ENCODE measurements at regions not wholly inside any gene's neighbourhood (a gene's known extent, or its start where the extent isn't known, plus 50 kb on each side); places are given as distances from the start of the nearest gene placed in this dataset.

- TF ChIP-seq KLF13 (CRISPR knock-in tag; IDR thresholded peaks at IDR 0.05), result no peak
- TF ChIP-seq MED1 (CRISPR knock-in tag; IDR thresholded peaks at IDR 0.05), result no peak
- no peak for TF ChIP-seq SMARCE1 (IDR thresholded peaks at IDR 0.05; ENCODE audit: borderline replicate concordance)
- TF ChIP-seq RARG (CRISPR knock-in tag; IDR thresholded peaks at IDR 0.05; ENCODE audit: low read depth), result no peak
- no peak for TF ChIP-seq NCOR1 (IDR thresholded peaks at IDR 0.05; ENCODE audit: borderline replicate concordance, low read length)
- TF ChIP-seq AGO1 (IDR thresholded peaks at IDR 0.05; ENCODE audit: low read depth, low read length, poor library complexity, severe bottlenecking), result no peak
- TF ChIP-seq ZNF17 (CRISPR knock-in tag; IDR thresholded peaks at IDR 0.05), result no peak
- TF ChIP-seq ZNF629 (CRISPR knock-in tag; conservative IDR thresholded peaks at IDR 0.05), result no peak
Observed at GRCh38 chr2:66264354-66264753, 170.6 kb upstream of the MEIS1 start (continued).

GRCh38 chr2:66255867-66256266 lies 179.1 kb upstream of the MEIS1 start:
- in situ Hi-C loops (cut with HindIII; ENCODE audit: extremely low pct_ligation_motif_present, low pct_unique_long_range_greater_than_20kb), result no loop called here
- no peaks in the 10 kb centered on the region for H3K36me3 ChIP-seq (replicated peaks in 1 of 2; ENCODE audit: control insufficient read depth in 1 of 2, insufficient read depth in 2 of 2, low read length in 2 of 2)
- no peaks in the 10 kb centered on the region for H3K4me1 ChIP-seq (ENCODE audit: insufficient read depth, low read length)
- H3K27ac ChIP-seq (ENCODE audit: extremely low read length, insufficient read depth, low read length), result no peak overlapping the region
- H3K4me2 ChIP-seq (ENCODE audit: low read depth, low read length), result no peak overlapping the region
- POLR2A ChIA-PET, result no interaction called here
- CTCF ChIA-PET (ENCODE audit: low intra/inter-chr PET ratio, low total read pairs), result no interaction called here
- H3K4me3 ChIP-seq (replicated peaks in 1 of 3; ENCODE audit: insufficient read depth in 1 of 3, low read depth in 2 of 3, low read length in 3 of 3), result no peak overlapping the region
- intact Hi-C loops (cut with micrococcal nuclease; ENCODE audit: unreplicated experiment), result no loop called here
- FAIRE-seq (no peak), ATAC-seq (no peak), DNase-seq (ENCODE audit: low spot score) (no peak)
- WGBS (ENCODE audit: low lambda C conversion rate), result 2% methylated on average over 3 of the region's 3 CpGs
- H3K27me3 ChIP-seq (ENCODE audit: control insufficient read depth in 1 of 2, insufficient read depth in 2 of 2, low read length in 2 of 2), result 0 out of 5 replicates have a peak, but pooled peaks cover 0 to 2% of the 10 kb centered on the region in 2 experiments
- H3K79me2 ChIP-seq (ENCODE audit: insufficient read depth, low read length), result no peaks in the 10 kb centered on the region
- no peak overlapping the region for H3K9ac ChIP-seq (ENCODE audit: insufficient read depth, low read depth, low read length)
- no peak overlapping the region for H2AFZ ChIP-seq (ENCODE audit: low read length)
- BruUV-seq (replicated peaks), result no TSS peak
- no peaks in the 10 kb centered on the region for H4K20me1 ChIP-seq (ENCODE audit: insufficient read depth, low read length)
- no peaks in the 10 kb centered on the region for H3K9me3 ChIP-seq (ENCODE audit: low read length)
- TF ChIP-seq ZBTB1 (CRISPR knock-in tag; IDR thresholded peaks at IDR 0.05; ENCODE audit: borderline replicate concordance), result no peak
- TF ChIP-seq ZNF318 (CRISPR knock-in tag; IDR thresholded peaks at IDR 0.05), result no peak
- TF ChIP-seq FOXO1 (CRISPR knock-in tag; IDR thresholded peaks at IDR 0.05), result no peak
- no peak for TF ChIP-seq THAP9 (CRISPR knock-in tag; IDR thresholded peaks at IDR 0.05; ENCODE audit: borderline replicate concordance)
- no peak for TF ChIP-seq RARA (CRISPR knock-in tag; IDR thresholded peaks at IDR 0.05)
- TF ChIP-seq ZNF143 (CRISPR knock-in tag; IDR thresholded peaks at IDR 0.05), result no peak
- no peak for TF ChIP-seq HOXD1 (CRISPR knock-in tag; IDR thresholded peaks at IDR 0.05)
- no peak for TF ChIP-seq CBX1 (IDR thresholded peaks at IDR 0.05; ENCODE audit: low read depth)
